Uterus (tissue), 2 donors: ENCODE measurements at regions not wholly inside any gene's neighbourhood (a gene's known extent, or its start where the extent isn't known, plus 50 kb on each side); places are given as distances from the start of the nearest gene placed in this dataset.

Experiments used
- POLR2A ChIP-seq, 2 donors: fragments of 450-650 bp; IDR thresholded peaks; one replicate each; pipeline ENCODE4 v1.6.1; 2016; ENCODE audit warnings: antibody characterized with exemption in 2 of 2, mild to moderate bottlenecking in 1 of 2, moderate library complexity in 1 of 2
- TF ChIP-seq, protein P1 (sequence below), 4 experiments: fragments of 200-600 bp in 2 of 4; fragments of 450-650 bp in 2 of 4; sonication (generic) in 2 of 4; IDR thresholded peaks; one replicate each; pipeline ENCODE4 v1.5.1; 2016 to 2019; ENCODE audit warnings: antibody characterized with exemption in 4 of 4, mild to moderate bottlenecking in 2 of 4, moderate library complexity in 1 of 4

DNA sequence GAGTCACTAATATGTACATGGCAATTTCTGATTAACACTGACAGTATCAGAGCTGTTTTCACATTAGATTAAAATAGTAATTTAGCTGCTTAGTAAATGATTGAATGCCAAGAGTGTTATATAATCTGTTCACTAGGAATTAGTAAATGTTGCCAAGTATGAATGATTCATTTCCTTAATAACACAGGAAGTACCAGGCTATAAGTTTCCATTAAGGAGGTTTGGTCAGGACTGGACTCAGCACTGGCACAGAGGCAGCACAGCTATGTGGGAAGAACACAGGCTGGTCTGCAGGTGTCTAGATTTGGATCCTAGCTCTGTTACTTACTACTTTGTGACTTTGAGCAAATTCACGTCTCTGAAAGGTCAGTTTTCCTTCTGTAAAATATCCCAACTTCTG is 97.2 kb downstream of the TDRD15 start:
- TF ChIP-seq, protein P1, sequence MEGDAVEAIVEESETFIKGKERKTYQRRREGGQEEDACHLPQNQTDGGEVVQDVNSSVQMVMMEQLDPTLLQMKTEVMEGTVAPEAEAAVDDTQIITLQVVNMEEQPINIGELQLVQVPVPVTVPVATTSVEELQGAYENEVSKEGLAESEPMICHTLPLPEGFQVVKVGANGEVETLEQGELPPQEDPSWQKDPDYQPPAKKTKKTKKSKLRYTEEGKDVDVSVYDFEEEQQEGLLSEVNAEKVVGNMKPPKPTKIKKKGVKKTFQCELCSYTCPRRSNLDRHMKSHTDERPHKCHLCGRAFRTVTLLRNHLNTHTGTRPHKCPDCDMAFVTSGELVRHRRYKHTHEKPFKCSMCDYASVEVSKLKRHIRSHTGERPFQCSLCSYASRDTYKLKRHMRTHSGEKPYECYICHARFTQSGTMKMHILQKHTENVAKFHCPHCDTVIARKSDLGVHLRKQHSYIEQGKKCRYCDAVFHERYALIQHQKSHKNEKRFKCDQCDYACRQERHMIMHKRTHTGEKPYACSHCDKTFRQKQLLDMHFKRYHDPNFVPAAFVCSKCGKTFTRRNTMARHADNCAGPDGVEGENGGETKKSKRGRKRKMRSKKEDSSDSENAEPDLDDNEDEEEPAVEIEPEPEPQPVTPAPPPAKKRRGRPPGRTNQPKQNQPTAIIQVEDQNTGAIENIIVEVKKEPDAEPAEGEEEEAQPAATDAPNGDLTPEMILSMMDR (IDR thresholded peaks at IDR 0.05), result no peak
- TF ChIP-seq POLR2A (IDR thresholded peaks at IDR 0.05), result no peak
